ENCODE measurements at regions not wholly inside any gene's neighbourhood (a gene's known extent, or its start where the extent isn't known, plus 50 kb on each side); places are given as distances from the start of the nearest gene placed in this dataset.

DNA sequence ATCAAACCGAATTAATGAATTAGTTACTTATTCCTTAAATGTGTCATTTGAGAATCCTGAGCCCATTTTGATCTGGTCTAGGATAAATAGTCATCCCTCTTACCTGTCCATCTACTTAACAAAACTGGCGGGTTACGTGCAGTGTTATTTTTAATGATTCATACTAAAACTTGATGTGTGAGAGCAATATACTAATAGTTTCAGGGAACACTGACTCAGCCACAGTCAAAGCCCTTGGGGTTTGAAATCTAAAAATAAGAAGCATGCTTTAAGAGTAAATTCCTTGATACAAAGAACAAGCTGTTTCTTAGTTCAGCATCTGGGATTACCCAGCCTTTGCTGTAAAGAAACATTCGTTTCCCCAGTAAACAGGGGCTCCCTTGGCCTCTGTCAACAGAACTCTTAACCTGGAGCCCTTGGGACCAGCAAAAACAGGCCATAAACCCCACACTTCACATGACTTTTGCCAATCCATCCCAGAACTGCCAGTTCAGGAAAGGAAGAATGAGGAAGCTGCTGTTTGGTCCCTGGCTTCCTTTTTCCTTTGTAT is 370.6 kb upstream of the IGFBP3 start:
- Histone ChIP-seq H3K4me2 (ENCODE audit: low read length) (peak overlapping the region; percentile 65), H3K36me3 (ENCODE audit: insufficient read depth, low read length) (no peaks in the 10 kb centered on the region), H3K27ac (ENCODE audit: low read depth, low read length) (peak overlapping the region; percentile 81), H3K79me2 (ENCODE audit: insufficient read depth, low read length) (no peaks in the 10 kb centered on the region), H3K9me3 (ENCODE audit: insufficient read depth, low read depth, low read length) (no peaks in the 10 kb centered on the region), H3K27me3 (ENCODE audit: insufficient read depth, low read length) (no peaks in the 10 kb centered on the region), H3K9ac (ENCODE audit: low read length) (peak overlapping the region; percentile 64), H4K20me1 (ENCODE audit: insufficient read depth, low read length) (no peaks in the 10 kb centered on the region), H2AFZ (ENCODE audit: low read depth, low read length) (no peak overlapping the region), H3K4me1 (ENCODE audit: insufficient read depth, low read length) (peaks cover 16% of the 10 kb centered on the region), H3K4me3 (ENCODE audit: insufficient read depth, low read depth, low read length) (no peak overlapping the region)
- Mint-ChIP-seq H3K4me1 (ENCODE audit: low read depth, unreplicated experiment) (peaks cover 12% of the 10 kb centered on the region), H3K36me3 (ENCODE audit: low read depth, unreplicated experiment) (no peaks in the 10 kb centered on the region), H3K4me3 (ENCODE audit: unreplicated experiment) (no peak overlapping the region), H3K27ac (ENCODE audit: unreplicated experiment) (no peak overlapping the region), H3K27me3 (ENCODE audit: low read depth, unreplicated experiment) (no peaks in the 10 kb centered on the region), H3K9me3 (ENCODE audit: unreplicated experiment) (no peaks in the 10 kb centered on the region)
- no peak for TF ChIP-seq EZH2 (IDR thresholded peaks at IDR 0.05; ENCODE audit: insufficient read depth, low read length)
- FAIRE-seq (no peak), DNase-seq (ENCODE audit: low read depth) (peak; percentile 73)

GRCh38 chr7:46291050-46291438 is 370.0 kb upstream of the IGFBP3 start:
- peak overlapping the region; percentile 21 for H3K9ac ChIP-seq (ENCODE audit: low read length)
- no peak overlapping the region for H3K4me3 ChIP-seq (ENCODE audit: insufficient read depth, low read depth, low read length)
- no peaks in the 10 kb centered on the region for H3K79me2 ChIP-seq (ENCODE audit: insufficient read depth, low read length)
- H3K27me3 ChIP-seq (ENCODE audit: insufficient read depth, low read length), result no peaks in the 10 kb centered on the region
- no peaks in the 10 kb centered on the region for H4K20me1 ChIP-seq (ENCODE audit: insufficient read depth, low read length)
- H3K27ac ChIP-seq (ENCODE audit: low read depth, low read length), result peak overlapping the region; percentile 25
- no peak overlapping the region for H2AFZ ChIP-seq (ENCODE audit: low read depth, low read length)
- TF ChIP-seq CTCF (IDR thresholded peaks at IDR 0.05; ENCODE audit: insufficient read depth, low read depth, low read length) (no peak), EZH2 (IDR thresholded peaks at IDR 0.05; ENCODE audit: insufficient read depth, low read length) (no peak)
- peak overlapping the region; percentile 65 for H3K4me2 ChIP-seq (ENCODE audit: low read length)
- no peaks in the 10 kb centered on the region for H3K9me3 Mint-ChIP-seq (ENCODE audit: unreplicated experiment)
- peaks cover 16% of the 10 kb centered on the region for H3K4me1 ChIP-seq (ENCODE audit: insufficient read depth, low read length)
- FAIRE-seq, result peak; percentile 70
- peak; percentile 59 for DNase-seq (ENCODE audit: low read depth)
- H3K9me3 ChIP-seq (ENCODE audit: insufficient read depth, low read depth, low read length), result no peaks in the 10 kb centered on the region
- no peak overlapping the region for H3K27ac Mint-ChIP-seq (ENCODE audit: unreplicated experiment)
- no peaks in the 10 kb centered on the region for H3K27me3 Mint-ChIP-seq (ENCODE audit: low read depth, unreplicated experiment)
- no peaks in the 10 kb centered on the region for H3K36me3 ChIP-seq (ENCODE audit: insufficient read depth, low read length)
- H3K4me1 Mint-ChIP-seq (ENCODE audit: low read depth, unreplicated experiment), result peaks cover 14% of the 10 kb centered on the region
- H3K36me3 Mint-ChIP-seq (ENCODE audit: low read depth, unreplicated experiment), result no peaks in the 10 kb centered on the region
- H3K4me3 Mint-ChIP-seq (ENCODE audit: unreplicated experiment), result no peak overlapping the region

DNA sequence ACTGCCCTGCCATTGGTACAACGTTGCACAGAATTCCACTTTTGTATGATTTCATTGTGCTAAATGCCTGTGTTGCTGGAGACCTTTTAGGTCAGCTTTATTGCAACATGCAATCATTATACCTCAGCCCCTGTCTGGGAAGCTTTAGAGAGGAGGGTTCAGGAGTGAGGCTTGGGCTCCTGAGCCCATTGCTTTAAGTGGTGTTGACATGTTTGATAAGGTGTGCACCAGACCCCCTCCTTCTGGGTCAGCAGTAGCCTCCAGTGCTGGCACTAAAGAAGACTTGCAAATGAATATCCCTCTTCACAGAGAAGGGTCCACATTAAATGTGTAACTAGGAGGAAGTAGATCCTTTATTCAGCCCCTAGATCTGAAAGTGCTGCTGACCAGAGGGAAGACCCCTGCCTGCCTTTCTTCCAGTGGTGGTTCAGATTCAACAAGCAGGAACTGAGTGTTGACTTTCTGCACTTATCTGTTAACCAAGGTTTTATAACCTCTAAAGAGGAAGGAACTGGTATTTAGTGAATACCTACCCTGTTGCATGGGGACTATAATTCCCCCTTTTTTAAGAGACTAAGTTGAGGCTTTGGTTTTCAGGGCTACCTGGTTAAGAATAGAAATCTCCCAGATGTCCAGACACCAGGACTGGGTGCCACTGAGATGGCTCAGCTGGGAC is 369.4 kb upstream of the IGFBP3 start:
- Mint-ChIP-seq H3K27me3 (ENCODE audit: low read depth, unreplicated experiment) (no peaks in the 10 kb centered on the region), H3K9me3 (ENCODE audit: unreplicated experiment) (no peaks in the 10 kb centered on the region), H3K4me1 (ENCODE audit: low read depth, unreplicated experiment) (peaks cover 20% of the 10 kb centered on the region), H3K36me3 (ENCODE audit: low read depth, unreplicated experiment) (no peaks in the 10 kb centered on the region), H3K27ac (ENCODE audit: unreplicated experiment) (no peak overlapping the region), H3K4me3 (ENCODE audit: unreplicated experiment) (no peak overlapping the region)
- Histone ChIP-seq H3K9ac (ENCODE audit: low read length) (no peak overlapping the region), H2AFZ (ENCODE audit: low read depth, low read length) (no peak overlapping the region), H4K20me1 (ENCODE audit: insufficient read depth, low read length) (no peaks in the 10 kb centered on the region), H3K4me1 (ENCODE audit: insufficient read depth, low read length) (peaks cover 16% of the 10 kb centered on the region), H3K79me2 (ENCODE audit: insufficient read depth, low read length) (no peaks in the 10 kb centered on the region), H3K27ac (ENCODE audit: low read depth, low read length) (peak overlapping the region; percentile 25), H3K36me3 (ENCODE audit: insufficient read depth, low read length) (no peaks in the 10 kb centered on the region), H3K4me3 (ENCODE audit: insufficient read depth, low read depth, low read length) (no peak overlapping the region), H3K9me3 (ENCODE audit: insufficient read depth, low read depth, low read length) (no peaks in the 10 kb centered on the region), H3K4me2 (ENCODE audit: low read length) (peak overlapping the region; percentile 65), H3K27me3 (ENCODE audit: insufficient read depth, low read length) (no peaks in the 10 kb centered on the region)
- DNase-seq (ENCODE audit: low read depth) (no peak), FAIRE-seq (no peak)
- TF ChIP-seq CTCF (IDR thresholded peaks at IDR 0.05; ENCODE audit: insufficient read depth, low read depth, low read length), result no peak
- TF ChIP-seq EZH2 (IDR thresholded peaks at IDR 0.05; ENCODE audit: insufficient read depth, low read length), result no peak
